ENCODE measurements at regions not wholly inside any gene's neighbourhood (a gene's known extent, or its start where the extent isn't known, plus 50 kb on each side); places are given as distances from the start of the nearest gene placed in this dataset.

GRCh38 chr17:79470754-79471153 lies 140.1 kb downstream of the RBFOX3 start:
- no peak for DNase-seq (ENCODE audit: low read depth)

GRCh38 chr17:79469646-79470045 lies 141.2 kb downstream of the RBFOX3 start:
- no peak for DNase-seq (ENCODE audit: low read depth)

GRCh38 chr17:79468183-79468944 lies 142.5 kb downstream of the RBFOX3 start:
- DNase-seq (ENCODE audit: low read depth): no peak

- DNase-seq (ENCODE audit: low read depth): no peak
Measured at GRCh38 chr17:79466562-79467350, 144.1 kb downstream of the RBFOX3 start.

GRCh38 chr17:79465681-79466025 lies 145.2 kb downstream of the RBFOX3 start:
- DNase-seq (ENCODE audit: low read depth): no peak

GRCh38 chr17:79465011-79465680 lies 145.7 kb downstream of the RBFOX3 start:
- DNase-seq (ENCODE audit: low read depth): no peak

- no peak for DNase-seq (ENCODE audit: low read depth)
Measured at GRCh38 chr17:79464318-79465010, 146.4 kb downstream of the RBFOX3 start.

GRCh38 chr17:79463421-79464317 lies 147.2 kb downstream of the RBFOX3 start:
- DNase-seq (ENCODE audit: low read depth): no peak

GRCh38 chr17:79461041-79461440 lies 149.8 kb downstream of the RBFOX3 start:
- no peak for DNase-seq (ENCODE audit: low read depth)

- no peak for DNase-seq (ENCODE audit: low read depth)
Measured at GRCh38 chr17:79459846-79460245, 151.0 kb downstream of the RBFOX3 start.

GRCh38 chr17:79459003-79459655 lies 151.7 kb downstream of the RBFOX3 start:
- no peak for DNase-seq (ENCODE audit: low read depth)

- no peak for DNase-seq (ENCODE audit: low read depth)
Measured at GRCh38 chr17:79458356-79458755, 152.5 kb downstream of the RBFOX3 start.

GRCh38 chr17:79457889-79458288 lies 153.0 kb downstream of the RBFOX3 start:
- DNase-seq (ENCODE audit: low read depth): no peak

- no peak for DNase-seq (ENCODE audit: low read depth)
Measured at GRCh38 chr17:79457376-79457775, 153.5 kb downstream of the RBFOX3 start.

GRCh38 chr17:79455636-79456035 lies 155.2 kb downstream of the RBFOX3 start:
- no peak for DNase-seq (ENCODE audit: low read depth)

- DNase-seq (ENCODE audit: low read depth): no peak
Measured at GRCh38 chr17:79454826-79455225, 156.0 kb downstream of the RBFOX3 start.

GRCh38 chr17:79453481-79453880 lies 157.4 kb downstream of the RBFOX3 start:
- no peak for DNase-seq (ENCODE audit: low read depth)

- no peak for DNase-seq (ENCODE audit: low read depth)
Measured at GRCh38 chr17:79452706-79453105, 158.1 kb downstream of the RBFOX3 start.

- no peak for DNase-seq (ENCODE audit: low read depth)
Measured at GRCh38 chr17:79451167-79451566, 159.7 kb downstream of the RBFOX3 start.

GRCh38 chr17:79446399-79447009 lies 164.3 kb downstream of the RBFOX3 start:
- no peak for DNase-seq (ENCODE audit: low read depth)

Data from activated T-helper 1 cell treated with Interleukin-2 at 50 U/mL for 16 hours (primary cell).